ENCODE measurements at regions not wholly inside any gene's neighbourhood (a gene's known extent, or its start where the extent isn't known, plus 50 kb on each side); places are given as distances from the start of the nearest gene placed in this dataset.

DNA sequence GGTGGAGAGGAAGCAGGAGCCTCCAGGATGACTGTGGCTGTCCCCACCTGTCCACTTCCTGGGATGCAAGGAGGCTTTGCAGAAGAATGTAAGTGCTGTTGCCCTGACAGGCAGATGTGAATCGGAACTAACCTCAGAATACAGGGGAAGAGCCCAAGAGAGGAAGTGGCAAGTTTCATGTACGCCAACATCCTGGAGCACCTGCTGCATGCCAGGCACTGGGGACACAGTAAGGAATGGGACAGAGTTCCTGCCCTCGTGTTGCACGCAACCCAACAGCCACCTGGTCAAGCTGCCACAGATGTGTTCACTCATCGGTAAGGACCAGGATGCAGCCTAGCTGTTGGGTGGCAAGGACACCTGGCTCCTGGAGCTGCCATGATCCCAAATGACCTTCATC, 98.6 kb upstream of the RPL38 start:
- no peaks in the 10 kb centered on the region for H3K4me1 Mint-ChIP-seq (ENCODE audit: insufficient read depth, unreplicated experiment)

DNA sequence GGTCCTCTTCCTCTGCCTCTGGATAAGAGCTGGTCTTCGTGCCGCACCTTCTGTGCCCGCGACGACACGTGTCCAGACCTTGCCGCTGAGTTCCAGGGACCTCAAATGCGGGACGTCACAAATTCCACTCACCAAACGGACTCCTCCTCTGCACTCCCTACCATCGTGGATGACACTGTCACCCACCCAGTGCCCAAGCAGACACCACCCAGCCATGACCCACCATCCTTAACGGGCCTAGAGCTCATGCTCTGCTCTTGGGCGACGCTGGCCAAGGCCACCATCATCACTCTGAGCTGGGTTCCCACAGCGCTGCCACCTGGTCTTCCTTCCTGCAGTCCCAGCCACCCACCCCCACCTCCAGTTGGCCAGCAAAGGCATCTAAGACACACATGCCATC, 96.4 kb upstream of the RPL38 start:
- POLR2A ChIA-PET: no interaction called here
- CTCF ChIA-PET: no interaction called here
- intact Hi-C loops (cut with micrococcal nuclease): no loop called here
- no TSS peak for BruUV-seq (replicated peaks)
- TF ChIP-seq, protein P1, sequence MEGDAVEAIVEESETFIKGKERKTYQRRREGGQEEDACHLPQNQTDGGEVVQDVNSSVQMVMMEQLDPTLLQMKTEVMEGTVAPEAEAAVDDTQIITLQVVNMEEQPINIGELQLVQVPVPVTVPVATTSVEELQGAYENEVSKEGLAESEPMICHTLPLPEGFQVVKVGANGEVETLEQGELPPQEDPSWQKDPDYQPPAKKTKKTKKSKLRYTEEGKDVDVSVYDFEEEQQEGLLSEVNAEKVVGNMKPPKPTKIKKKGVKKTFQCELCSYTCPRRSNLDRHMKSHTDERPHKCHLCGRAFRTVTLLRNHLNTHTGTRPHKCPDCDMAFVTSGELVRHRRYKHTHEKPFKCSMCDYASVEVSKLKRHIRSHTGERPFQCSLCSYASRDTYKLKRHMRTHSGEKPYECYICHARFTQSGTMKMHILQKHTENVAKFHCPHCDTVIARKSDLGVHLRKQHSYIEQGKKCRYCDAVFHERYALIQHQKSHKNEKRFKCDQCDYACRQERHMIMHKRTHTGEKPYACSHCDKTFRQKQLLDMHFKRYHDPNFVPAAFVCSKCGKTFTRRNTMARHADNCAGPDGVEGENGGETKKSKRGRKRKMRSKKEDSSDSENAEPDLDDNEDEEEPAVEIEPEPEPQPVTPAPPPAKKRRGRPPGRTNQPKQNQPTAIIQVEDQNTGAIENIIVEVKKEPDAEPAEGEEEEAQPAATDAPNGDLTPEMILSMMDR (IDR thresholded peaks at IDR 0.05; ENCODE audit: unreplicated experiment): no peak
- Mint-ChIP-seq H3K36me3 (ENCODE audit: insufficient read depth, unreplicated experiment) (no peaks in the 10 kb centered on the region), H3K9me3 (ENCODE audit: unreplicated experiment) (no peaks in the 10 kb centered on the region), H3K27me3 (ENCODE audit: insufficient read depth, unreplicated experiment) (peaks cover 57% of the 10 kb centered on the region), H3K27ac (ENCODE audit: low read depth, unreplicated experiment) (no peak overlapping the region), H3K4me3 (ENCODE audit: unreplicated experiment) (no peak overlapping the region), H3K4me1 (ENCODE audit: insufficient read depth, unreplicated experiment) (no peaks in the 10 kb centered on the region)
- no peak for DNase-seq (ENCODE audit: unreplicated experiment)

More for the DNA sequence above, 98.6 kb upstream of the RPL38 start:
- H3K4me3 Mint-ChIP-seq (ENCODE audit: unreplicated experiment): no peak overlapping the region
- intact Hi-C loops (cut with micrococcal nuclease): no loop called here
- TF ChIP-seq, protein P1 (IDR thresholded peaks at IDR 0.05; ENCODE audit: unreplicated experiment): no peak
- H3K27me3 Mint-ChIP-seq (ENCODE audit: insufficient read depth, unreplicated experiment): peaks cover 55% of the 10 kb centered on the region
- H3K9me3 Mint-ChIP-seq (ENCODE audit: unreplicated experiment): no peaks in the 10 kb centered on the region
- no TSS peak for BruUV-seq (replicated peaks)
- ChIA-PET POLR2A (no interaction called here), CTCF (interaction anchor here (1.2 kb wide), 1 partner anchor 508 kb away, joined by 3 read pairs; no protein-coding TSS in a partner anchor)
- DNase-seq (ENCODE audit: unreplicated experiment): no peak
- H3K36me3 Mint-ChIP-seq (ENCODE audit: insufficient read depth, unreplicated experiment): no peaks in the 10 kb centered on the region
- no peak overlapping the region for H3K27ac Mint-ChIP-seq (ENCODE audit: low read depth, unreplicated experiment)

DNA sequence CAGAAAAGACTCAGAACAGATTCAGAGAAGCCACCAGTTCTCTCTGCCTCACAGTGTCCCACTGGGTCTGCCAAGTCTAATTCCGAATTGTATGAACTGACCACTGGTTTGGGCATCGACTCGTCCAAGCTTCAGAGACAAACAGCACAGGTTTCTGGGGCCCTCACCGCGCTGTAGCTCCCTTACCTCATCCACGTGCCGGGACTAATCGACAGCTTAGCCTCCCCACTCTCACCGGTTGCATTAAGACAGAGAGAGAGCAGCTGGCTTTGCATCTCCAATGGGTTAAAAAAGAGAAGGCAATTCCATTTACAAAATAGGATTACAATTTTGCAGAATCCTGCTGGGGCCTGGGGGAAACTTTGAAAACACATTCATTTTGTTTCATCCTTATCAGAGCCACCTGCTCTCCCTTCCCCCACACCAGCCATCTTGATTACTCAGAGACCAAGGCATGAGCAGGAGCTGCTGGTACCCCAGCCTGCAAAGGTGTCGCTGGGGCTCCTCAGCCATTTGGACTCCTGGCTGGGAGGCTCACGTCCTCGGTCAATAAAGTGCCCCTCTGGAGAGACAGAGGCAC, 95.3 kb upstream of the RPL38 start:
- ChIA-PET POLR2A (no interaction called here), CTCF (no interaction called here)
- TF ChIP-seq, protein P1 (IDR thresholded peaks at IDR 0.05; ENCODE audit: unreplicated experiment): no peak
- no peak overlapping the region for H3K4me3 Mint-ChIP-seq (ENCODE audit: unreplicated experiment)
- no peaks in the 10 kb centered on the region for H3K36me3 Mint-ChIP-seq (ENCODE audit: insufficient read depth, unreplicated experiment)
- DNase-seq (ENCODE audit: unreplicated experiment): no peak
- no peaks in the 10 kb centered on the region for H3K9me3 Mint-ChIP-seq (ENCODE audit: unreplicated experiment)
- intact Hi-C loops (cut with micrococcal nuclease): no loop called here
- peaks cover 57% of the 10 kb centered on the region for H3K27me3 Mint-ChIP-seq (ENCODE audit: insufficient read depth, unreplicated experiment)
- H3K27ac Mint-ChIP-seq (ENCODE audit: low read depth, unreplicated experiment): no peak overlapping the region
- no TSS peak for BruUV-seq (replicated peaks)
- H3K4me1 Mint-ChIP-seq (ENCODE audit: insufficient read depth, unreplicated experiment): no peaks in the 10 kb centered on the region

DNA sequence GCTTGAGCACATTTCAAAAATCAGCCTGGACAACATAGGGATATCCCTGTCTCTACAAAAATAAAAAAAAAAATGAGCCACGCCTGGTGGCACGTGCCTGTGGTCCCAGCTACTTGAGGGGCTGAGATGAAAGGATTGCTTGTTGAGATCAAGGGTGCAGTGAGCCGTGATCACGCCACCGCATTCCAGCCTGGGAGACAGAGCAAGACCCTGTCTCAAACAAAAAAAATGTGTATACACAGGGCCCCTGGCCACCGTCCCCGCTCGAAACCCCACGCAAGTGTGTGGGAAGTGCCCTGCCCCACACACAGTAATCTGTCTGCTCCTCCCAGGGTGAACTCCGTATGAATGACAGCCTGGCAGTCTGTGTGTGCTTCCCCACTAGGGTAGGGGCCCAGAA, 93.0 kb upstream of the RPL38 start:
- BruUV-seq (replicated peaks): no TSS peak

More for the DNA sequence above, 93.0 kb upstream of the RPL38 start:
- CTCF ChIA-PET: no interaction called here
- TF ChIP-seq, protein P1 (IDR thresholded peaks at IDR 0.05; ENCODE audit: unreplicated experiment): no peak
- Mint-ChIP-seq H3K4me1 (ENCODE audit: insufficient read depth, unreplicated experiment) (no peaks in the 10 kb centered on the region), H3K9me3 (ENCODE audit: unreplicated experiment) (no peaks in the 10 kb centered on the region), H3K4me3 (ENCODE audit: unreplicated experiment) (no peak overlapping the region), H3K27ac (ENCODE audit: low read depth, unreplicated experiment) (no peak overlapping the region), H3K27me3 (ENCODE audit: insufficient read depth, unreplicated experiment) (peaks cover 45% of the 10 kb centered on the region), H3K36me3 (ENCODE audit: insufficient read depth, unreplicated experiment) (no peaks in the 10 kb centered on the region)
- POLR2A ChIA-PET: no interaction called here
- no peak for DNase-seq (ENCODE audit: unreplicated experiment)
- intact Hi-C loops (cut with micrococcal nuclease): no loop called here
